ENCODE measurements at regions not wholly inside any gene's neighbourhood (a gene's known extent, or its start where the extent isn't known, plus 50 kb on each side); places are given as distances from the start of the nearest gene placed in this dataset.
"Not testable (repeated sequence)": the region's sequence is repeated elsewhere in the genome, so short reads cannot be mapped to it uniquely, and the experiment has no call there.

- H3K36me3 ChIP-seq (ENCODE audit: insufficient read depth, low read length): not testable (repeated sequence)
Observed at GRCh38 chr9:87049929-87050608, 102.8 kb upstream of the GAS1 start.

DNA sequence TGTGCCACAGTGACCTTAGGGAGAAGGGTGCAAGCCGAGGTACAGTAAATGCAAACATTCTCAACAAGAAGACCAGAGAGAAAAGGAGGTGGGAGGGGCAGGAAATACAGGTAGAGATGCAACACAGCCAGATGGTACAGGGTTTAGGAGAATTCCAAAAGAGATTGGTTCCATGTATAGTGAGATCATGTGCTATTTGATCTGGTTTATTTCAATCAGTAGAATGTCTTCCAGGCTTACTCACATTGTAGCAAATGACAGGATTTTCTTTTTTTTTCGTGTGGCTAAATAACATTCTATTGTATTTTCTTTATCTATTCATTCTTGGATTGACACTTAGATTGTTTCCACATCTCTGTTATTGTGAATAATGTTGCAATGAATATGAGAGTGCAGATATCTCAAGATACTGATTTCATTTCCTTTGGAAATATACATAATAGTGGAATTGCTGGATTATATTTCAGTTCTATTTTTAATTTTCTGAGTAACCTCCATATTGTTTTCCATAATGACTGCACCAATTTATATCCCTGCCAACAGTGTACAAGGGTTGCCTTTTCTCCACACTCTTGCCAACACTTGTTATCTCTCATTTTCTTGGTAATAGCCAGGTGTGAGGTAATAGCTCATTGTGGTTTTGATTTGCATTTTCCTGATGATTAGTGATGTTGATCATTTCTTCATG is 107.8 kb upstream of the GAS1 start:
- no peak overlapping the region for H3K4me3 ChIP-seq (ENCODE audit: low read depth in 1 of 2, low read length in 2 of 2)
- no peak overlapping the region for H3K27ac ChIP-seq (ENCODE audit: low read depth, low read length)
- no peak overlapping the region for H3K9ac ChIP-seq (ENCODE audit: low read length)
- H3K4me1 ChIP-seq (ENCODE audit: insufficient read depth, low read length): no peaks in the 10 kb centered on the region
- H3K36me3 ChIP-seq (ENCODE audit: insufficient read depth, low read length): no peaks in the 10 kb centered on the region
- no peaks in the 10 kb centered on the region for H3K27me3 ChIP-seq (ENCODE audit: control insufficient read depth in 1 of 2, insufficient read depth in 2 of 2, low read length in 2 of 2)
- H3K9me3 ChIP-seq (ENCODE audit: low read length): no peaks in the 10 kb centered on the region

More at GRCh38 chr9:87049929-87050608, 102.8 kb upstream of the GAS1 start:
- not testable (repeated sequence) for H3K27ac ChIP-seq (ENCODE audit: low read depth, low read length); H3K4me3 ChIP-seq (ENCODE audit: low read depth in 1 of 2, low read length in 2 of 2); H3K9me3 ChIP-seq (ENCODE audit: low read length); H3K9ac ChIP-seq (ENCODE audit: low read length); H3K27me3 ChIP-seq (ENCODE audit: control insufficient read depth in 1 of 2, insufficient read depth in 2 of 2, low read length in 2 of 2); H3K4me1 ChIP-seq (ENCODE audit: insufficient read depth, low read length)

DNA sequence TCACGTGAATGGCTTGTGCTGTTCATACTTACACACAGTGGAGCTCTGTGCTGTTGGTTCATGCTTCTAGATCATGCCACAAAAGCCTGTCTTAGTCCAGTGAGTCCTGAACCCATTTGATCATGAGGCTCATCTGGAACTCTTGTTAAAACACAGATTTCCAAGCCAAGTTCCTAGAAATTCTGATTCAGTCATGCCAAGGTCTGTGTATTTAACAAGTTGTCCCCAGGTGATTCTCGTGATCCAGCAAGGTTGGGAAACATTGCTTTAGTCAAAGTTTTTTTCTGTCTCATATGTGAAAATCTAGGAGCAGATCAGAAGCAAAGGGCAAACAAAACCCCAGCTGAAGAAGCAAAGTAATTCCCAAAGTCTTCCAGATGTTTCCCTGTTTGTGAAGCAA is 112.5 kb upstream of the GAS1 start:
- H3K27me3 ChIP-seq (ENCODE audit: control insufficient read depth in 1 of 2, insufficient read depth in 2 of 2, low read length in 2 of 2): no peaks in the 10 kb centered on the region

DNA sequence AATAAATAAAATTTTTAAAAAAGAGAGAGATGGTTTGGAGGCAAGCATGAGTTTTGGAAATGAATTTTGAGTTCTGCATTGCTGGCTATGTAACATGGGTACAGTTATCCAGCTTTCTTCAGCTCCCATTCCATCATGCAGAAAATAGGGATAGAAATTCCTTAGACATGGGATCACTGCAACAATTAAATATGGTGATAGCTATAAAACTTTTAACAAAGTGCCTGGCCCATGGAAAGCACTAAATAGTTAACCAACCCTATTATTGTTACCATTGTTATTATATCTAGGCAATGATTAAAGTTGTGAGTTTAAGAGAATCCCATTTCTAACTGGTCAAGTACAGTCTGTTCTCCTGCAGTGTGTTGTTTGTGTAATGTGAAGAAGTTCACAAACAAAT is 115.4 kb upstream of the GAS1 start:
- Histone ChIP-seq H3K9ac (ENCODE audit: low read length) (no peak overlapping the region), H3K4me3 (ENCODE audit: low read depth in 1 of 2, low read length in 2 of 2) (no peak overlapping the region), H3K9me3 (ENCODE audit: low read length) (no peaks in the 10 kb centered on the region), H3K27me3 (ENCODE audit: control insufficient read depth in 1 of 2, insufficient read depth in 2 of 2, low read length in 2 of 2) (no peaks in the 10 kb centered on the region), H3K4me1 (ENCODE audit: insufficient read depth, low read length) (peaks cover 21% of the 10 kb centered on the region), H3K36me3 (ENCODE audit: insufficient read depth, low read length) (no peaks in the 10 kb centered on the region), H3K27ac (ENCODE audit: low read depth, low read length) (no peak overlapping the region)

More for the DNA sequence above, 112.5 kb upstream of the GAS1 start:
- H3K36me3 ChIP-seq (ENCODE audit: insufficient read depth, low read length): no peaks in the 10 kb centered on the region
- no peak overlapping the region for H3K9ac ChIP-seq (ENCODE audit: low read length)
- peaks cover 15% of the 10 kb centered on the region for H3K4me1 ChIP-seq (ENCODE audit: insufficient read depth, low read length)
- no peak overlapping the region for H3K4me3 ChIP-seq (ENCODE audit: low read depth in 1 of 2, low read length in 2 of 2)
- H3K27ac ChIP-seq (ENCODE audit: low read depth, low read length): no peak overlapping the region
- no peaks in the 10 kb centered on the region for H3K9me3 ChIP-seq (ENCODE audit: low read length)

DNA sequence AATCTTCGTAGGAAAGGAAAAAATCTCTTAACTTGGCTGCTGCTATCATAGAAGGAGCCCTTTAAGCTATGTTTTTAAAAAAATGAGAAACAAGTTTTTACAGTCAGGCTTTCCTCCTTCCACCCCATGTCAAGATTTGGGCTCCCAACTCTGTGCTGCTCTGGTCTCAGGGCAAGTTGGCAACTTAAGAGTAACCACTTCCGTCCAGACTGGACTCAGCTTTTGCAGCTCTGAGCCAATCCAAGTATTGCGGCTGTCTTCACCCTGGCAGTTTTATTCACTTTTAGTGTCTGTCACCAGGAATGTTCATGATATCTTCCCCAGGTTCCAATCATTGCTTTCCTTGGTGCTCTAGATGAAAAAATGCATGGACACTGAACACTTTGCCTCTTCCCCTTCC is 115.9 kb upstream of the GAS1 start:
- Histone ChIP-seq H3K9me3 (ENCODE audit: low read length) (no peaks in the 10 kb centered on the region), H3K27me3 (ENCODE audit: control insufficient read depth in 1 of 2, insufficient read depth in 2 of 2, low read length in 2 of 2) (no peaks in the 10 kb centered on the region), H3K4me1 (ENCODE audit: insufficient read depth, low read length) (peaks cover 21% of the 10 kb centered on the region), H3K4me3 (ENCODE audit: low read depth in 1 of 2, low read length in 2 of 2) (no peak overlapping the region), H3K27ac (ENCODE audit: low read depth, low read length) (no peak overlapping the region), H3K9ac (ENCODE audit: low read length) (no peak overlapping the region), H3K36me3 (ENCODE audit: insufficient read depth, low read length) (no peaks in the 10 kb centered on the region)

- H3K4me1 ChIP-seq (ENCODE audit: insufficient read depth, low read length): peaks cover 21% of the 10 kb centered on the region
- H3K36me3 ChIP-seq (ENCODE audit: insufficient read depth, low read length): no peaks in the 10 kb centered on the region
- H3K9ac ChIP-seq (ENCODE audit: low read length): no peak overlapping the region
- no peak overlapping the region for H3K27ac ChIP-seq (ENCODE audit: low read depth, low read length)
- no peak overlapping the region for H3K4me3 ChIP-seq (ENCODE audit: low read depth in 1 of 2, low read length in 2 of 2)
- no peaks in the 10 kb centered on the region for H3K9me3 ChIP-seq (ENCODE audit: low read length)
- no peaks in the 10 kb centered on the region for H3K27me3 ChIP-seq (ENCODE audit: control insufficient read depth in 1 of 2, insufficient read depth in 2 of 2, low read length in 2 of 2)
Observed at GRCh38 chr9:87063871-87064270, 116.6 kb upstream of the GAS1 start.

DNA sequence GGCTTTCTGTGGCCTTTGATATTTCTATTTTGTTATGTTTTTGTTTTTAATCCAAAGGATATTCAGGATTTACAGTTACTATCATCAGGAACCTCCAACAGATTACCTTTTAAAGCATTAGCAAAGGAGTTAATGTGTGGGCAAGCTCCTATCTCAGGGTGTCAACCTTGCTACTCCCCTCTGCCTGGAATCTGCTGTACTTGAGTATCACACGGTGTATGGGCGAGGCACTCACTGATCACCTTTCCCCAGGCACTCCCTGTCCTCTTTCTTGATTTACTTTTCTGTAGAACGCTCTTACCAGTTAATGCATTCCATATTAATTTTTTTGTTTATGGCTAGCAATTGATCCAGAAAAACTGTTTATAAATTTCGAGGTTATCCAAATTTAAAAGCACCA is 117.0 kb upstream of the GAS1 start:
- H3K27ac ChIP-seq (ENCODE audit: low read depth, low read length): no peak overlapping the region
- no peaks in the 10 kb centered on the region for H3K9me3 ChIP-seq (ENCODE audit: low read length)
- no peak overlapping the region for H3K4me3 ChIP-seq (ENCODE audit: low read depth in 1 of 2, low read length in 2 of 2)
- no peaks in the 10 kb centered on the region for H3K27me3 ChIP-seq (ENCODE audit: control insufficient read depth in 1 of 2, insufficient read depth in 2 of 2, low read length in 2 of 2)
- H3K9ac ChIP-seq (ENCODE audit: low read length): no peak overlapping the region
- H3K36me3 ChIP-seq (ENCODE audit: insufficient read depth, low read length): no peaks in the 10 kb centered on the region
- peaks cover 24% of the 10 kb centered on the region for H3K4me1 ChIP-seq (ENCODE audit: insufficient read depth, low read length)

DNA sequence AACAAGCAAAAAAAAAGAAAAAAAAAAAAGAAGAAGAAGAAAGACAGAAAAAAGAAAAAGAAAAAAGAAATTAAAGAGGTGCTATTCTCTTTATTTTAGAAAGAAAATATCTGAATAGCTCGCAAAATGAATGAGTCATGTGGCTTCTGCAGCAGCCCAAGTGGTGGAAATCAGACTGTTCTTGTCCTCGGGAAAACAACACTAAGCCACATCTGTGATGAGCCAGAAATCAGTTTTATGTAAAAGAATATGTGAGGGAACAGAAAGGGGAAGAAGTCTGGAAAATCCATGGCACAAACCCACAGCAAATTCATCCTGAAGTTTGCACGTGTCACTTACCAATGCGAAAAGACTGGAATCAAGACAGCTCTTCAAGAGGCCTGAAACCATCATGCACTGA is 118.7 kb upstream of the GAS1 start:
- Histone ChIP-seq H3K9me3 (ENCODE audit: low read length) (no peaks in the 10 kb centered on the region), H3K9ac (ENCODE audit: low read length) (no peak overlapping the region), H3K4me3 (ENCODE audit: low read depth in 1 of 2, low read length in 2 of 2) (no peak overlapping the region), H3K27me3 (ENCODE audit: control insufficient read depth in 1 of 2, insufficient read depth in 2 of 2, low read length in 2 of 2) (no peaks in the 10 kb centered on the region), H3K36me3 (ENCODE audit: insufficient read depth, low read length) (no peaks in the 10 kb centered on the region), H3K4me1 (ENCODE audit: insufficient read depth, low read length) (peaks cover 39% of the 10 kb centered on the region), H3K27ac (ENCODE audit: low read depth, low read length) (no peak overlapping the region)

DNA sequence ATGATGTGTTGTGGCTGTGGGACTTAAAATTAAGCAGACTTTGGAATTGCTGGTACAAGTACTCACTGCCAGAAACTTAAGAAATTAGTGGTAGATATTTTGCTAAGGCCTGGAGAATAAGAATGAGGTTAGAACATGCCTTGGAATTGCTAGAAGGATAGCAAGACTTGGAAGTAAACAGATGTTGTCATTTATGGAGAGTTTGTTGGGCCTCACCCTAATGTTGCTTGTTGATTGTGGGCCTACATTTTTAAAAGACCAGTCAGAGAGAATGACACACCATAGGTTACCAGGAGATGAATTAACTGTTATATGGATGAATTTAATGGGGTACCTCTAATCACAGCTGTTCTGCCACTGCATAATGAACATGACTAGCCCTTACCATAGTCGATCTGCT is 120.1 kb upstream of the GAS1 start:
- Histone ChIP-seq H3K4me1 (ENCODE audit: insufficient read depth, low read length) (peaks cover 39% of the 10 kb centered on the region), H3K9me3 (ENCODE audit: low read length) (no peaks in the 10 kb centered on the region), H3K4me3 (ENCODE audit: low read depth in 1 of 2, low read length in 2 of 2) (no peak overlapping the region), H3K27ac (ENCODE audit: low read depth, low read length) (no peak overlapping the region), H3K36me3 (ENCODE audit: insufficient read depth, low read length) (no peaks in the 10 kb centered on the region), H3K9ac (ENCODE audit: low read length) (no peak overlapping the region), H3K27me3 (ENCODE audit: control insufficient read depth in 1 of 2, insufficient read depth in 2 of 2, low read length in 2 of 2) (no peaks in the 10 kb centered on the region)

GRCh38 chr9:87068177-87068840 is 121.0 kb upstream of the GAS1 start:
- no peak overlapping the region for H3K9ac ChIP-seq (ENCODE audit: low read length)
- H3K27me3 ChIP-seq (ENCODE audit: control insufficient read depth in 1 of 2, insufficient read depth in 2 of 2, low read length in 2 of 2): no peaks in the 10 kb centered on the region
- no peak overlapping the region for H3K27ac ChIP-seq (ENCODE audit: low read depth, low read length)
- peaks cover 44% of the 10 kb centered on the region for H3K4me1 ChIP-seq (ENCODE audit: insufficient read depth, low read length)
- H3K9me3 ChIP-seq (ENCODE audit: low read length): no peaks in the 10 kb centered on the region
- H3K36me3 ChIP-seq (ENCODE audit: insufficient read depth, low read length): no peaks in the 10 kb centered on the region
- no peak overlapping the region for H3K4me3 ChIP-seq (ENCODE audit: low read depth in 1 of 2, low read length in 2 of 2)

GRCh38 chr9:87069690-87070089 is 122.4 kb upstream of the GAS1 start:
- no peak overlapping the region for H3K9ac ChIP-seq (ENCODE audit: low read length)
- H3K36me3 ChIP-seq (ENCODE audit: insufficient read depth, low read length): no peaks in the 10 kb centered on the region
- H3K4me1 ChIP-seq (ENCODE audit: insufficient read depth, low read length): peaks cover 37% of the 10 kb centered on the region
- no peak overlapping the region for H3K4me3 ChIP-seq (ENCODE audit: low read depth in 1 of 2, low read length in 2 of 2)
- H3K27ac ChIP-seq (ENCODE audit: low read depth, low read length): no peak overlapping the region
- H3K27me3 ChIP-seq (ENCODE audit: control insufficient read depth in 1 of 2, insufficient read depth in 2 of 2, low read length in 2 of 2): no peaks in the 10 kb centered on the region
- no peaks in the 10 kb centered on the region for H3K9me3 ChIP-seq (ENCODE audit: low read length)
